ENCODE measurements at regions not wholly inside any gene's neighbourhood (a gene's known extent, or its start where the extent isn't known, plus 50 kb on each side); places are given as distances from the start of the nearest gene placed in this dataset.

- no peak overlapping the region for H3K4me3 ChIP-seq (ENCODE audit: low read depth, low read length)
- TF ChIP-seq, protein P1, sequence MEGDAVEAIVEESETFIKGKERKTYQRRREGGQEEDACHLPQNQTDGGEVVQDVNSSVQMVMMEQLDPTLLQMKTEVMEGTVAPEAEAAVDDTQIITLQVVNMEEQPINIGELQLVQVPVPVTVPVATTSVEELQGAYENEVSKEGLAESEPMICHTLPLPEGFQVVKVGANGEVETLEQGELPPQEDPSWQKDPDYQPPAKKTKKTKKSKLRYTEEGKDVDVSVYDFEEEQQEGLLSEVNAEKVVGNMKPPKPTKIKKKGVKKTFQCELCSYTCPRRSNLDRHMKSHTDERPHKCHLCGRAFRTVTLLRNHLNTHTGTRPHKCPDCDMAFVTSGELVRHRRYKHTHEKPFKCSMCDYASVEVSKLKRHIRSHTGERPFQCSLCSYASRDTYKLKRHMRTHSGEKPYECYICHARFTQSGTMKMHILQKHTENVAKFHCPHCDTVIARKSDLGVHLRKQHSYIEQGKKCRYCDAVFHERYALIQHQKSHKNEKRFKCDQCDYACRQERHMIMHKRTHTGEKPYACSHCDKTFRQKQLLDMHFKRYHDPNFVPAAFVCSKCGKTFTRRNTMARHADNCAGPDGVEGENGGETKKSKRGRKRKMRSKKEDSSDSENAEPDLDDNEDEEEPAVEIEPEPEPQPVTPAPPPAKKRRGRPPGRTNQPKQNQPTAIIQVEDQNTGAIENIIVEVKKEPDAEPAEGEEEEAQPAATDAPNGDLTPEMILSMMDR (conservative IDR thresholded peaks at IDR 0.05; ENCODE audit: low read depth, low read length) = no peak
- DNase-seq (ENCODE audit: low read depth) = no peak
Observed at GRCh38 chr5:108678091-108678490, 69.6 kb upstream of the FER start.

- no peak overlapping the region for H3K4me3 ChIP-seq (ENCODE audit: low read depth, low read length)
- DNase-seq (ENCODE audit: low read depth) = no peak
- TF ChIP-seq, protein P1 (conservative IDR thresholded peaks at IDR 0.05; ENCODE audit: low read depth, low read length) = no peak
Observed at GRCh38 chr5:108675736-108676135, 72.0 kb upstream of the FER start.

DNA sequence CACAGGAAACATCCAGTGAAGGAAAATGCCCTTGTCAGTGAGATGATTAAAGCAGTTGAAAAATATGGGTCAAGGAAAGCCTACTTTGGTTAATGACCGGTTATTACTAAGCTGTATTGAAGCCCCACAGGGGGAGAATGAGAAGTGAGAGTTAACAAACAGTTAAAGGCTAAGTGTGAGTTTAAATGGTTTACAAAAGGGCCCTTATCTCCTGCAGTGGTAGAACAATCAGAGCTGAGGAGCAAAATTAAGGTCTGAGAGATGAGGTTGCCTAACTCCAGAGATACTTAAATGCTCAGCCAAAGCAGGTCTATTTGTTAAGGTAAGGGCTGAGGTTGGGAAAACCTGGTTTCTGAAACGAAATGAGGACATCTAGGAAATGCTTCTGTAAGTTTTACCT lies 75.1 kb upstream of the FER start:
- DNase-seq (ENCODE audit: low read depth) = no peak
- H3K4me3 ChIP-seq (ENCODE audit: low read depth, low read length) = no peak overlapping the region
- TF ChIP-seq, protein P1 (conservative IDR thresholded peaks at IDR 0.05; ENCODE audit: low read depth, low read length) = no peak

DNA sequence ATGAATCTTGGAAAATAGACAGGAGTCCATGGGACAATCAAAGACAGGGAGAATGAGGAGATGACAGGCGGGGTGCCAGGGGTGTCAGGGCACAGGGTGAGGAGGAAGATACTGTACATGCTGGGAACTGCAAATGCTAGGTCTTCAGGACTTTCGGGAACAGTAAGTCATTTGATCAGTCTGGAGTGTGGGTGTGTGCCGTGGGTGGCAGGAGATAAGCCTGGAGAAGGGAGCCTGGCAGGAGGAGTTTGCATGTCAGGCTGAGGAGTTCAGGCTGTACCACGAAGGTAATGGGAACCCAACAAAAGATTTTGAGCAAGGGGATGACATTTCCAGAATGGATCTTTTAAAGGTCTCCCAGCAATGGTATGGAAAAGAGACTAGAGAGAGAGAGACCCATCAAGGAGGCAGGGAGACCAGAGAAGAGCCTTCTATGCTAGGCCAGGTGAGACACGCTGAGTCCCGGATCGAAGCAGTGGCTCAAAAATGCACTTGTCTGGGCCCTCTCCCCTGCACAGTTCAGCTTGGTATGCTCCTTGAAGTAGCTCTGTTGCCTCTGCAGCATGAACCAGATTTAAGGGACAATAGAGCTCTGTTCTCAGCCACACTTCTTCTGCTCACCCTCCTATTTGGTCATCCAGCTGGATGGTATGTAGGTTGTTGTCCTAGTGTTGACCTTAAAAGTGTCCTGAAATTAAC lies 77.0 kb upstream of the FER start:
- no peak overlapping the region for H3K4me3 ChIP-seq (ENCODE audit: low read depth, low read length)
- TF ChIP-seq, protein P1 (conservative IDR thresholded peaks at IDR 0.05; ENCODE audit: low read depth, low read length) = no peak

DNA sequence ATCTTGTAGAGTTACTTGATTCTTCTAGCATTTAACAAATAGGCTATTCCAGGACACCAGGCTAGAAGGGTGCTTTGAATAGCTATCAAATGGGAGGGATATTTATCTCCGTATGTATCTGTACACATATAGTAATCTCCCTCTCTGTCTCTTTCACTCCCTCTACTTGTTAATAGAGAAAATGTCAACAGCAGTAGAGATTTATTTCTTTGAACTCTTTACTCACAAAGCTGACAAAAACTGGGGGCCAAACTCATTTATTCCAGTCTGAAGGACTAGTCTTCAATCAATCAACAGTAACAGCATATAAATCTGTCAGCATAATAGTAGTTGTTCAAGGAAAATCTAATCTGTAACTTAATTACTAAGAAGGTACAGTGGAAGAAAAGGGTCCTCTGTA lies 78.2 kb upstream of the FER start:
- H3K4me3 ChIP-seq (ENCODE audit: low read depth, low read length) = no peak overlapping the region
- TF ChIP-seq, protein P1 (conservative IDR thresholded peaks at IDR 0.05; ENCODE audit: low read depth, low read length) = no peak
- no peak for DNase-seq (ENCODE audit: low read depth)

More for the DNA sequence above, 77.0 kb upstream of the FER start:
- DNase-seq (ENCODE audit: low read depth) = no peak

DNA sequence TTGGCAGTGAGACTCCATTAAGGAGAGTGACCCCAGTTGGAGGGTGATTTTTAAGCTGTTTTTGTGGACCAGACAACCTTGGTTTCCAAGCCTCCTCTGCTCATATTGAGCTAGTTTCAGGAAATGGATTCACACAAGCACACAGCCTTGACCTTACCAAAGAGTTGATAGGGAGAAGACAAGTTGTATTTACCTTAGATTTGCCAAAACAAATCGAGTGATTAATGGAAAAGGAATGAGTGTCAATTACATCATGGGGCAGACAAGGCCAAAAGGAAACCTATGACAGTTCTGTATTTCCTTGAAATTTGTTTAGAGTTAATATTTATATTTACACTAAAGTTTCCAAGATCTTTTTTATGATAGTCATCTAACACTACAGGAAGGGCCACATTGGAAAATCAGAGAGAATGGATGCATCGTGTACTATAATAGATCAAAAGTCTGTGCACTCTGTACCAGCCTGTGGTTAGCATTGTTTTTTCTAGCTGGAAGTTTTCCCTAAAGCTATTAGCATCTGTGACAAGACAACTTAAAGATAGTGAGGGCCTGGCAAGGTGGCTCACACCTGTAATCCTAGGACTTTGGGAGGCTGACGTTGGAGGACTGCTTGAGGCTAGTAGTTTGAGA lies 86.0 kb upstream of the FER start:
- H3K4me3 ChIP-seq (ENCODE audit: low read depth, low read length) = no peak overlapping the region
- DNase-seq (ENCODE audit: low read depth) = peak; percentile 80
- TF ChIP-seq, protein P1 (conservative IDR thresholded peaks at IDR 0.05; ENCODE audit: low read depth, low read length) = no peak

DNA sequence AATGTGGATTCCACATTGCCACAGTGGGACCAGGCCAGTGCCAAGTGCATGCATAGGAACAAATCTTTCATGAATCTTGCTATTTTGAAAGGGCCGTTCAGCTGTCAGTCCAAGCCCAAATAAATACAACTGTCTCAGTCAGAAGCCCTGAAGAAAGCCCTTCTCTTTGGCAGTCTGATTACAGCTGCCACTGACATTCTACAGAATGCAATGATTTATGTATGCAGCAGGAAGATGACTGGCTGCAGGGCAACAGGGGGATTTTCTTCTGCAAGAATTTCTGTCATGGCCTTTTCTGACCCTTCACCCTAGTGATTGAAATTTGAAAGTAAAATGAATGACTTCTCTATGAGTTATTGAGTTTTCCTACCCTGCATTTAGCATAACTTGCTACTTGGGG lies 86.7 kb upstream of the FER start:
- TF ChIP-seq, protein P1 (conservative IDR thresholded peaks at IDR 0.05; ENCODE audit: low read depth, low read length) = no peak
- no peak overlapping the region for H3K4me3 ChIP-seq (ENCODE audit: low read depth, low read length)
- DNase-seq (ENCODE audit: low read depth) = no peak

Data from choroid plexus epithelial cell (primary cell).